Skeletal muscle satellite cell (primary cell): ENCODE measurements at regions not wholly inside any gene's neighbourhood (a gene's known extent, or its start where the extent isn't known, plus 50 kb on each side); places are given as distances from the start of the nearest gene placed in this dataset.

Experiments used
- H3K27me3 ChIP-seq: 2 replicates; pipeline ENCODE4 v1.7.0; 2013; ENCODE audit warnings: low read length; ENCODE audit not compliant: control insufficient read depth, insufficient read depth
- H3K36me3 ChIP-seq: 2 replicates; pipeline ENCODE4 v1.7.0; 2013; ENCODE audit warnings: mild to moderate bottlenecking, control low read depth, low read length; ENCODE audit not compliant: insufficient read depth
- H3K4me1 ChIP-seq: 2 replicates; pipeline ENCODE4 v1.7.0; 2013; ENCODE audit warnings: low read length; ENCODE audit not compliant: control insufficient read depth, insufficient read depth
- H3K4me2 ChIP-seq: 2 replicates; pipeline ENCODE4 v1.7.0; 2013; ENCODE audit warnings: mild to moderate bottlenecking, low read length
- H3K4me3 ChIP-seq: 2 replicates; pipeline ENCODE4 v1.7.0; 2013; ENCODE audit warnings: low read length
- H3K9ac ChIP-seq: 2 replicates; pipeline ENCODE4 v1.7.0; 2013; ENCODE audit warnings: mild to moderate bottlenecking, low read depth, low read length, moderate library complexity
- H3K9me3 ChIP-seq: replicated peaks from 2 replicates; pipeline ENCODE4 v1.7.0; 2013; ENCODE audit warnings: mild to moderate bottlenecking, control low read depth, low read length

GRCh38 chrX:45765767-45766166 is 565.1 kb upstream of the DIPK2B start:
- no peaks in the 10 kb centered on the region for H3K9me3 ChIP-seq
- peaks cover 70% of the 10 kb centered on the region for H3K36me3 ChIP-seq
- H3K4me1 ChIP-seq, result peaks cover 27% of the 10 kb centered on the region
- peak overlapping the region; percentile 78 for H3K4me3 ChIP-seq
- no peaks in the 10 kb centered on the region for H3K27me3 ChIP-seq
- H3K9ac ChIP-seq, result peak overlapping the region; percentile 95
- peak overlapping the region; percentile 82 for H3K4me2 ChIP-seq

- Histone ChIP-seq H3K9me3 (no peaks in the 10 kb centered on the region), H3K4me3 (peak overlapping the region; percentile 78), H3K4me1 (peaks cover 32% of the 10 kb centered on the region), H3K36me3 (peaks cover 75% of the 10 kb centered on the region), H3K9ac (peak overlapping the region; percentile 95), H3K4me2 (peak overlapping the region; percentile 82), H3K27me3 (no peaks in the 10 kb centered on the region)
Observed at GRCh38 chrX:45765281-45765680, 564.6 kb upstream of the DIPK2B start.

- Histone ChIP-seq H3K4me1 (peaks cover 54% of the 10 kb centered on the region), H3K4me3 (peak overlapping the region; percentile 50), H3K9me3 (no peaks in the 10 kb centered on the region), H3K36me3 (peaks cover 73% of the 10 kb centered on the region), H3K9ac (peak overlapping the region; percentile 95), H3K4me2 (peak overlapping the region; percentile 74), H3K27me3 (no peaks in the 10 kb centered on the region)
Observed at GRCh38 chrX:45762699-45763647, 562.3 kb upstream of the DIPK2B start.

- Histone ChIP-seq H3K36me3 (peaks cover 73% of the 10 kb centered on the region), H3K9me3 (no peaks in the 10 kb centered on the region), H3K27me3 (no peaks in the 10 kb centered on the region), H3K4me1 (peaks cover 65% of the 10 kb centered on the region), H3K4me3 (peak overlapping the region; percentile 39), H3K9ac (peak overlapping the region; percentile 95), H3K4me2 (peak overlapping the region; percentile 74)
Observed at GRCh38 chrX:45761920-45762319, 561.2 kb upstream of the DIPK2B start.

GRCh38 chrX:45760187-45760742 is 559.6 kb upstream of the DIPK2B start:
- H3K4me3 ChIP-seq, result peak overlapping the region; percentile 7

GRCh38 chrX:45758738-45759397 is 558.2 kb upstream of the DIPK2B start:
- Histone ChIP-seq H3K4me3 (peak overlapping the region; percentile 4), H3K36me3 (peaks cover 74% of the 10 kb centered on the region), H3K9me3 (no peaks in the 10 kb centered on the region), H3K9ac (peak overlapping the region; percentile 95), H3K4me2 (peak overlapping the region; percentile 50), H3K4me1 (peaks cover 88% of the 10 kb centered on the region), H3K27me3 (no peaks in the 10 kb centered on the region)

More at GRCh38 chrX:45760187-45760742, 559.6 kb upstream of the DIPK2B start:
- H3K4me1 ChIP-seq, result peaks cover 81% of the 10 kb centered on the region
- H3K27me3 ChIP-seq, result no peaks in the 10 kb centered on the region
- H3K36me3 ChIP-seq, result peaks cover 66% of the 10 kb centered on the region
- peak overlapping the region; percentile 95 for H3K9ac ChIP-seq
- no peaks in the 10 kb centered on the region for H3K9me3 ChIP-seq
- H3K4me2 ChIP-seq, result peak overlapping the region; percentile 50

- Histone ChIP-seq H3K4me1 (peaks cover 88% of the 10 kb centered on the region), H3K27me3 (no peaks in the 10 kb centered on the region), H3K4me2 (peak overlapping the region; percentile 57), H3K9ac (peak overlapping the region; percentile 95), H3K4me3 (peak overlapping the region; percentile 31), H3K9me3 (no peaks in the 10 kb centered on the region), H3K36me3 (peaks cover 76% of the 10 kb centered on the region)
Observed at GRCh38 chrX:45758319-45758718, 557.6 kb upstream of the DIPK2B start.

- H3K4me1 ChIP-seq, result peaks cover 90% of the 10 kb centered on the region
- no peaks in the 10 kb centered on the region for H3K9me3 ChIP-seq
- H3K4me3 ChIP-seq, result no peak overlapping the region
- H3K27me3 ChIP-seq, result no peaks in the 10 kb centered on the region
- H3K36me3 ChIP-seq, result peaks cover 77% of the 10 kb centered on the region
- peak overlapping the region; percentile 57 for H3K4me2 ChIP-seq
- peak overlapping the region; percentile 95 for H3K9ac ChIP-seq
Observed at GRCh38 chrX:45757272-45757671, 556.6 kb upstream of the DIPK2B start.

- peak overlapping the region; percentile 57 for H3K4me2 ChIP-seq
- peak overlapping the region; percentile 95 for H3K9ac ChIP-seq
- no peaks in the 10 kb centered on the region for H3K9me3 ChIP-seq
- peaks cover 91% of the 10 kb centered on the region for H3K4me1 ChIP-seq
- no peak overlapping the region for H3K4me3 ChIP-seq
- peaks cover 77% of the 10 kb centered on the region for H3K36me3 ChIP-seq
- no peaks in the 10 kb centered on the region for H3K27me3 ChIP-seq
Observed at GRCh38 chrX:45756557-45756956, 555.9 kb upstream of the DIPK2B start.

GRCh38 chrX:45755703-45756102 is 555.0 kb upstream of the DIPK2B start:
- Histone ChIP-seq H3K4me3 (no peak overlapping the region), H3K9ac (peak overlapping the region; percentile 95), H3K4me1 (peaks cover 93% of the 10 kb centered on the region), H3K36me3 (peaks cover 79% of the 10 kb centered on the region), H3K27me3 (no peaks in the 10 kb centered on the region), H3K4me2 (peak overlapping the region; percentile 19), H3K9me3 (no peaks in the 10 kb centered on the region)

GRCh38 chrX:45751156-45751555 is 550.5 kb upstream of the DIPK2B start:
- peak overlapping the region; percentile 22 for H3K9ac ChIP-seq
- H3K36me3 ChIP-seq, result peaks cover 71% of the 10 kb centered on the region
- peaks cover 91% of the 10 kb centered on the region for H3K4me1 ChIP-seq

More at GRCh38 chrX:45751156-45751555, 550.5 kb upstream of the DIPK2B start:
- peak overlapping the region; percentile 41 for H3K4me2 ChIP-seq
- no peaks in the 10 kb centered on the region for H3K27me3 ChIP-seq
- H3K9me3 ChIP-seq, result no peaks in the 10 kb centered on the region
- no peak overlapping the region for H3K4me3 ChIP-seq
